Activated naive CD4-positive, alpha-beta T cell treated with anti-CD3 and anti-CD28 coated beads, Interleukin-2, amount 50 U/mL, for 24 hours (primary cell): ENCODE measurements at regions not wholly inside any gene's neighbourhood (a gene's known extent, or its start where the extent isn't known, plus 50 kb on each side); places are given as distances from the start of the nearest gene placed in this dataset.

Experiments used
- H3K27ac Mint-ChIP-seq: one replicate; pipeline ENCODE4 v1.8.0; 2021; ENCODE audit warnings: mild to moderate bottlenecking, mixed read lengths
- H3K27me3 Mint-ChIP-seq: one replicate; pipeline ENCODE4 v1.8.0; 2021; ENCODE audit warnings: mixed read lengths
- H3K36me3 Mint-ChIP-seq: one replicate; pipeline ENCODE4 v1.8.0; 2021; ENCODE audit warnings: mixed read lengths
- H3K4me1 Mint-ChIP-seq: one replicate; pipeline ENCODE4 v1.8.0; 2021; ENCODE audit warnings: mixed read lengths
- H3K4me3 Mint-ChIP-seq: one replicate; pipeline ENCODE4 v1.8.0; 2021; ENCODE audit warnings: mild to moderate bottlenecking, mixed read lengths
- H3K9me3 Mint-ChIP-seq: one replicate; pipeline ENCODE4 v1.8.0; 2021; ENCODE audit warnings: mixed read lengths

GRCh38 chr14:26741711-26742212 is 143.9 kb upstream of the NOVA1 start:
- Mint-ChIP-seq H3K9me3 (no peaks in the 10 kb centered on the region), H3K36me3 (no peaks in the 10 kb centered on the region), H3K4me3 (no peak overlapping the region), H3K27me3 (no peaks in the 10 kb centered on the region), H3K4me1 (no peaks in the 10 kb centered on the region), H3K27ac (no peak overlapping the region)

GRCh38 chr14:26743284-26743683 is 145.5 kb upstream of the NOVA1 start:
- H3K9me3 Mint-ChIP-seq = no peaks in the 10 kb centered on the region
- no peaks in the 10 kb centered on the region for H3K4me1 Mint-ChIP-seq
- H3K36me3 Mint-ChIP-seq = no peaks in the 10 kb centered on the region

GRCh38 chr14:26744903-26745302 is 147.1 kb upstream of the NOVA1 start:
- H3K4me3 Mint-ChIP-seq = no peak overlapping the region
- no peaks in the 10 kb centered on the region for H3K4me1 Mint-ChIP-seq
- no peak overlapping the region for H3K27ac Mint-ChIP-seq
- no peaks in the 10 kb centered on the region for H3K27me3 Mint-ChIP-seq
- H3K36me3 Mint-ChIP-seq = no peaks in the 10 kb centered on the region
- no peaks in the 10 kb centered on the region for H3K9me3 Mint-ChIP-seq

More at GRCh38 chr14:26743284-26743683, 145.5 kb upstream of the NOVA1 start:
- Mint-ChIP-seq H3K27ac (no peak overlapping the region), H3K27me3 (no peaks in the 10 kb centered on the region), H3K4me3 (no peak overlapping the region)

GRCh38 chr14:26761532-26761931 is 163.7 kb upstream of the NOVA1 start:
- H3K27me3 Mint-ChIP-seq = no peaks in the 10 kb centered on the region
- no peaks in the 10 kb centered on the region for H3K4me1 Mint-ChIP-seq
- H3K36me3 Mint-ChIP-seq = no peaks in the 10 kb centered on the region
- H3K27ac Mint-ChIP-seq = no peak overlapping the region
- no peak overlapping the region for H3K4me3 Mint-ChIP-seq
- H3K9me3 Mint-ChIP-seq = peaks cover 19% of the 10 kb centered on the region

- no peak overlapping the region for H3K4me3 Mint-ChIP-seq
- no peaks in the 10 kb centered on the region for H3K27me3 Mint-ChIP-seq
- H3K27ac Mint-ChIP-seq = no peak overlapping the region
- H3K36me3 Mint-ChIP-seq = no peaks in the 10 kb centered on the region
- no peaks in the 10 kb centered on the region for H3K4me1 Mint-ChIP-seq
- H3K9me3 Mint-ChIP-seq = peaks cover 21% of the 10 kb centered on the region
These were observed 167.5 kb upstream of the NOVA1 start for GRCh38 chr14:26765301-26765700.

GRCh38 chr14:26765768-26766520 is 168.1 kb upstream of the NOVA1 start:
- no peaks in the 10 kb centered on the region for H3K36me3 Mint-ChIP-seq
- H3K9me3 Mint-ChIP-seq = peaks cover 23% of the 10 kb centered on the region
- no peaks in the 10 kb centered on the region for H3K4me1 Mint-ChIP-seq
- H3K27ac Mint-ChIP-seq = no peak overlapping the region
- no peak overlapping the region for H3K4me3 Mint-ChIP-seq
- H3K27me3 Mint-ChIP-seq = no peaks in the 10 kb centered on the region

- no peak overlapping the region for H3K27ac Mint-ChIP-seq
- H3K36me3 Mint-ChIP-seq = no peaks in the 10 kb centered on the region
- no peak overlapping the region for H3K4me3 Mint-ChIP-seq
- peaks cover 23% of the 10 kb centered on the region for H3K9me3 Mint-ChIP-seq
- no peaks in the 10 kb centered on the region for H3K27me3 Mint-ChIP-seq
- H3K4me1 Mint-ChIP-seq = no peaks in the 10 kb centered on the region
These were observed 168.9 kb upstream of the NOVA1 start for GRCh38 chr14:26766726-26767125.

- Mint-ChIP-seq H3K36me3 (no peaks in the 10 kb centered on the region), H3K27me3 (no peaks in the 10 kb centered on the region), H3K27ac (no peak overlapping the region), H3K4me1 (no peaks in the 10 kb centered on the region), H3K9me3 (peaks cover 20% of the 10 kb centered on the region), H3K4me3 (no peak overlapping the region)
These were observed 176.2 kb upstream of the NOVA1 start for GRCh38 chr14:26773906-26774593.

GRCh38 chr14:26775765-26776563 is 178.1 kb upstream of the NOVA1 start:
- no peak overlapping the region for H3K4me3 Mint-ChIP-seq
- H3K36me3 Mint-ChIP-seq = no peaks in the 10 kb centered on the region
- no peaks in the 10 kb centered on the region for H3K4me1 Mint-ChIP-seq

GRCh38 chr14:26791117-26791806 is 193.4 kb upstream of the NOVA1 start:
- Mint-ChIP-seq H3K4me1 (no peaks in the 10 kb centered on the region), H3K9me3 (peaks cover 18% of the 10 kb centered on the region), H3K36me3 (no peaks in the 10 kb centered on the region), H3K27ac (no peak overlapping the region), H3K4me3 (no peak overlapping the region), H3K27me3 (no peaks in the 10 kb centered on the region)

More at GRCh38 chr14:26775765-26776563, 178.1 kb upstream of the NOVA1 start:
- Mint-ChIP-seq H3K27ac (no peak overlapping the region), H3K27me3 (no peaks in the 10 kb centered on the region), H3K9me3 (peaks cover 9% of the 10 kb centered on the region)

GRCh38 chr14:26794731-26795130 is 196.9 kb upstream of the NOVA1 start:
- H3K4me3 Mint-ChIP-seq = no peak overlapping the region
- no peaks in the 10 kb centered on the region for H3K36me3 Mint-ChIP-seq
- H3K9me3 Mint-ChIP-seq = peaks cover 28% of the 10 kb centered on the region
- no peak overlapping the region for H3K27ac Mint-ChIP-seq
- H3K4me1 Mint-ChIP-seq = no peaks in the 10 kb centered on the region
- H3K27me3 Mint-ChIP-seq = no peaks in the 10 kb centered on the region

- H3K36me3 Mint-ChIP-seq = no peaks in the 10 kb centered on the region
- H3K9me3 Mint-ChIP-seq = peaks cover 12% of the 10 kb centered on the region
- no peak overlapping the region for H3K4me3 Mint-ChIP-seq
- H3K4me1 Mint-ChIP-seq = no peaks in the 10 kb centered on the region
- no peaks in the 10 kb centered on the region for H3K27me3 Mint-ChIP-seq
- no peak overlapping the region for H3K27ac Mint-ChIP-seq
These were observed 210.6 kb upstream of the NOVA1 start for GRCh38 chr14:26808407-26808806.

- no peak overlapping the region for H3K4me3 Mint-ChIP-seq
- no peaks in the 10 kb centered on the region for H3K36me3 Mint-ChIP-seq
- no peak overlapping the region for H3K27ac Mint-ChIP-seq
- H3K9me3 Mint-ChIP-seq = peaks cover 6% of the 10 kb centered on the region
- H3K27me3 Mint-ChIP-seq = no peaks in the 10 kb centered on the region
- no peaks in the 10 kb centered on the region for H3K4me1 Mint-ChIP-seq
These were observed 212.8 kb upstream of the NOVA1 start for GRCh38 chr14:26810631-26811030.

GRCh38 chr14:26811756-26812305 is 214.0 kb upstream of the NOVA1 start:
- Mint-ChIP-seq H3K36me3 (no peaks in the 10 kb centered on the region), H3K27ac (no peak overlapping the region), H3K27me3 (no peaks in the 10 kb centered on the region), H3K9me3 (peaks cover 6% of the 10 kb centered on the region), H3K4me3 (no peak overlapping the region), H3K4me1 (no peaks in the 10 kb centered on the region)

- no peaks in the 10 kb centered on the region for H3K27me3 Mint-ChIP-seq
- H3K4me1 Mint-ChIP-seq = no peaks in the 10 kb centered on the region
- peaks cover 18% of the 10 kb centered on the region for H3K9me3 Mint-ChIP-seq
- H3K27ac Mint-ChIP-seq = no peak overlapping the region
- H3K36me3 Mint-ChIP-seq = no peaks in the 10 kb centered on the region
- H3K4me3 Mint-ChIP-seq = no peak overlapping the region
These were observed 222.3 kb upstream of the NOVA1 start for GRCh38 chr14:26820138-26820537.
